ENCODE measurements at regions not wholly inside any gene's neighbourhood (a gene's known extent, or its start where the extent isn't known, plus 50 kb on each side); places are given as distances from the start of the nearest gene placed in this dataset.

DNA sequence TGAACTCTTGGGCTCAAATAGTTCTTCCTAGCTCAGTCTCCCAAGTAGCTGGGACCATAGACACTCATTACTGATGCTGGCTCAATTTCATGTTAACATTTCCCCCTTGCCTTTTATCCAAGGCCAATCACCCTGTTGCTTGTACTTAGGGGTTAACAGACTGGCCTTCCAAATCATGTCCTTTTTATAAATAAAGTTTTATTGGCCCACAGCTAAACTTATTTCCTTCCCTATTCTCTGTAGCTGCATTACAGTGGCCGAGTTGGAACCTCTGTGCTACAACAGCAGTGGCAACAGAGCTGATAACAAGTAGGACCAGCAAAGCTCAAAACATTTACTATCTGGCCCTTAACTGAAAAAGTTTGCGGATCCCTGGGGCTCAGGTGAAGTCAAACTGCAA, 109.8 kb downstream of the ZFP64 start:
- peaks cover 1% of the 10 kb centered on the region for H3K36me3 ChIP-seq
- no peaks in the 10 kb centered on the region for H3K27me3 ChIP-seq (replicated peaks; ENCODE audit: insufficient read depth)
- H3K4me1 ChIP-seq (ENCODE audit: control insufficient read depth in 1 of 2, low read depth in 2 of 2): no peaks in the 10 kb centered on the region
- no peak overlapping the region for H3K4me3 ChIP-seq
- H3K27ac ChIP-seq: no peak overlapping the region
- no peak for ATAC-seq (ENCODE audit: insufficient number of reproducible peaks, low FRiP score, low read depth)
- TF ChIP-seq, protein P1, sequence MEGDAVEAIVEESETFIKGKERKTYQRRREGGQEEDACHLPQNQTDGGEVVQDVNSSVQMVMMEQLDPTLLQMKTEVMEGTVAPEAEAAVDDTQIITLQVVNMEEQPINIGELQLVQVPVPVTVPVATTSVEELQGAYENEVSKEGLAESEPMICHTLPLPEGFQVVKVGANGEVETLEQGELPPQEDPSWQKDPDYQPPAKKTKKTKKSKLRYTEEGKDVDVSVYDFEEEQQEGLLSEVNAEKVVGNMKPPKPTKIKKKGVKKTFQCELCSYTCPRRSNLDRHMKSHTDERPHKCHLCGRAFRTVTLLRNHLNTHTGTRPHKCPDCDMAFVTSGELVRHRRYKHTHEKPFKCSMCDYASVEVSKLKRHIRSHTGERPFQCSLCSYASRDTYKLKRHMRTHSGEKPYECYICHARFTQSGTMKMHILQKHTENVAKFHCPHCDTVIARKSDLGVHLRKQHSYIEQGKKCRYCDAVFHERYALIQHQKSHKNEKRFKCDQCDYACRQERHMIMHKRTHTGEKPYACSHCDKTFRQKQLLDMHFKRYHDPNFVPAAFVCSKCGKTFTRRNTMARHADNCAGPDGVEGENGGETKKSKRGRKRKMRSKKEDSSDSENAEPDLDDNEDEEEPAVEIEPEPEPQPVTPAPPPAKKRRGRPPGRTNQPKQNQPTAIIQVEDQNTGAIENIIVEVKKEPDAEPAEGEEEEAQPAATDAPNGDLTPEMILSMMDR (IDR thresholded peaks at IDR 0.05): no peak
- DNase-seq (ENCODE audit: low spot score): no peak
- peaks cover 2% of the 10 kb centered on the region for H3K9me3 ChIP-seq

DNA sequence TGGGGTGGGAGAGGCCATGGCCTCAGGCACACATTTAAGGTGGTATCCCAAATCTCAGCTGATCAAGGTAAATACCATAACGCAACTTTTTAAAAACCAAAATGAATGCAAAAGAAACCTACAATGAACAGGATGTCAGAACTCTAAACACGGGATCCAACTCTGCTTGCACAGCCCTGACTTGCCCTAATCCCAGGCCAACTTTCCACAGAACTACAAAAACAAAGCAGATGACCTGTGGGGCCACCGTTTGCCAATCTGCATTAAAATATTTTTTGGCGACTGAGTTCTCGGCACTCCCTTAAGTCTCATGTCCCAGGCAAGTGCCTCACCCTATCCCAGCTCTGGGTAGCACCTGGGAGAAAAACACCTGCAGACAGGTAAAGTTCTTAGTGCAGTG, 110.5 kb downstream of the ZFP64 start:
- no peaks in the 10 kb centered on the region for H3K9me3 ChIP-seq
- TF ChIP-seq, protein P1 (IDR thresholded peaks at IDR 0.05): no peak
- DNase-seq (ENCODE audit: low spot score): no peak
- no peaks in the 10 kb centered on the region for H3K36me3 ChIP-seq
- no peaks in the 10 kb centered on the region for H3K4me1 ChIP-seq (ENCODE audit: control insufficient read depth in 1 of 2, low read depth in 2 of 2)
- H3K27ac ChIP-seq: no peak overlapping the region
- no peaks in the 10 kb centered on the region for H3K27me3 ChIP-seq (replicated peaks; ENCODE audit: insufficient read depth)
- no peak for ATAC-seq (ENCODE audit: insufficient number of reproducible peaks, low FRiP score, low read depth)
- H3K4me3 ChIP-seq: no peak overlapping the region

DNA sequence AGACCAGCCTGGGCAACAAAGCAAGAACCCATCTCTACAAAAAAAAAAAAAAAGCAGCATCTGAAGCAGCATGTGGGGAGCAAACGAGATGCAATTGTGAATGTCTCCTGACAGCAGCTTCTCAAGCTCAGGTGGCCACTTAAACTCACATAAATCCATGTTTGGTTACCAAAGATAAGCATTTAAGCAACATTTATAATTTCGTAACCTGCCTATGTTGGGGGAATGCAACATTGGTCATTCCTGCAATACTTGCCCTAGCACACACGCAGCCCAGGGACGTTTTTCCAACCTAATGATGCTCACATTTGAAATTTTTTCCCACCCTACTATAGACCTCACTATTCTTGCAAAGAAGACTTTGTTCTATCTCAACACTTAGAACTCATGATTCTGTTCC, 113.3 kb downstream of the ZFP64 start:
- H3K27me3 ChIP-seq (replicated peaks; ENCODE audit: insufficient read depth): no peaks in the 10 kb centered on the region
- no peak for DNase-seq (ENCODE audit: low spot score)
- TF ChIP-seq, protein P1 (IDR thresholded peaks at IDR 0.05): no peak
- H3K4me3 ChIP-seq: no peak overlapping the region
- no peak for ATAC-seq (ENCODE audit: insufficient number of reproducible peaks, low FRiP score, low read depth)
- no peaks in the 10 kb centered on the region for H3K36me3 ChIP-seq
- no peak overlapping the region for H3K27ac ChIP-seq
- no peaks in the 10 kb centered on the region for H3K9me3 ChIP-seq
- no peaks in the 10 kb centered on the region for H3K4me1 ChIP-seq (ENCODE audit: control insufficient read depth in 1 of 2, low read depth in 2 of 2)

GRCh38 chr20:52076164-52076563, 115.4 kb downstream of the ZFP64 start:
- Histone ChIP-seq H3K4me1 (ENCODE audit: control insufficient read depth in 1 of 2, low read depth in 2 of 2) (no peaks in the 10 kb centered on the region), H3K36me3 (peaks cover 3% of the 10 kb centered on the region), H3K4me3 (no peak overlapping the region), H3K27me3 (replicated peaks; ENCODE audit: insufficient read depth) (no peaks in the 10 kb centered on the region), H3K9me3 (no peaks in the 10 kb centered on the region), H3K27ac (no peak overlapping the region)
- TF ChIP-seq, protein P1 (IDR thresholded peaks at IDR 0.05): no peak
- ATAC-seq (ENCODE audit: insufficient number of reproducible peaks, low FRiP score, low read depth) (no peak), DNase-seq (ENCODE audit: low spot score) (no peak)

DNA sequence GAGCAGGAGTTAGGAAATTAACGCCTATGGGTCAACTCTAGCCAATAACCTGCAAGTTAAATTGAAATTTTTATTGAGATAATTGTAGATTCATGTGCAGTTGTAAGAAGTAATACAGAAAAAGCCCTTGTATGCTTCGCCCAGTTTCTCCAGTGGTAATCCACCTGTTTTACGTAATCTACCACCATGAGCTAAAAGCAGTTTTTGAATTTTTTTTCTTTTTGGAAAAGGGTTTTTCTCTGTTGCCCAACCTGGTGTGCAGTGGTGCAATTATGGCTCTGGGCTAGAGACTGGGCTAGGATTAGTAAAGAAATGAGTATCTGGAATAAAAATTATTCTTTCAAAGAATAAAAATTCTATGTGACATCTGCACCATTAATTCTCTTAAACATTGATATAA, 116.2 kb downstream of the ZFP64 start:
- Histone ChIP-seq H3K9me3 (no peaks in the 10 kb centered on the region), H3K27me3 (replicated peaks; ENCODE audit: insufficient read depth) (no peaks in the 10 kb centered on the region), H3K4me3 (no peak overlapping the region), H3K36me3 (peaks cover 3% of the 10 kb centered on the region), H3K4me1 (ENCODE audit: control insufficient read depth in 1 of 2, low read depth in 2 of 2) (no peaks in the 10 kb centered on the region), H3K27ac (no peak overlapping the region)
- DNase-seq (ENCODE audit: low spot score) (no peak), ATAC-seq (ENCODE audit: insufficient number of reproducible peaks, low FRiP score, low read depth) (no peak)
- TF ChIP-seq, protein P1 (IDR thresholded peaks at IDR 0.05): no peak

Measured in thoracic aorta (tissue), 2 donors.